ENCODE measurements at regions not wholly inside any gene's neighbourhood (a gene's known extent, or its start where the extent isn't known, plus 50 kb on each side); places are given as distances from the start of the nearest gene placed in this dataset.
"Not testable (repeated sequence)": the region's sequence is repeated elsewhere in the genome, so short reads cannot be mapped to it uniquely, and the experiment has no call there.

DNA sequence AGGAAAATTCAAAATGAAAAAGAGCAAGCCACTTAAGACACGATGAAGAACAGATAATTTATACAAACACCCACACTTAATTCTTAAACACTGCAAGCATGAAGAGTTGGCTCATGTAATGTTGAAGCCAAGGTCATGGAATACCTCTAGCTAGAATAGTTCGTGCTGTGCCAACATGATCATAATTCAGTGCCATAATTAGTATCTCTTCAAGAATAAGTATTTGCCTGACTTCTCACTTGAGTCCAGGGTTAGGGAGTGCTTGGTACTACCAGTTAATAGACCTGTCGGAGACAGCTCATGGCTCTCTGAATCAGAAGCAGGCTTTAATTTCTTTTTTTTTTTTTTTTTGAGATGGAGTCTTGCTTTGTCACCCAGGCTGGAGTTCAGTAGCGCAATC is 206.3 kb downstream of the UNC5CL start:
- POLR2A ChIA-PET: no interaction called here
- CTCF ChIA-PET: no interaction called here
- H3K27me3 ChIP-seq (replicated peaks in 1 of 2; ENCODE audit: control insufficient read depth in 2 of 2, extremely low read depth in 1 of 2, insufficient read depth in 2 of 2, low read length in 1 of 2): peaks cover under 1 to 6% of the 10 kb centered on the region in 2 experiments

GRCh38 chr6:40831381-40831780 is 207.6 kb downstream of the UNC5CL start:
- Mint-ChIP-seq H3K27ac (no peak overlapping the region), H3K4me3 (no peak overlapping the region), H3K36me3 (no peaks in the 10 kb centered on the region), H3K4me1 (no peaks in the 10 kb centered on the region), H3K27me3 (peaks cover 15 to 52% of the 10 kb centered on the region in 2 donors), H3K9me3 (no peaks in the 10 kb centered on the region)
- Histone ChIP-seq H3K27me3 (replicated peaks in 1 of 2; ENCODE audit: control insufficient read depth in 2 of 2, extremely low read depth in 1 of 2, insufficient read depth in 2 of 2, low read length in 1 of 2) (peaks cover 7 to 10% of the 10 kb centered on the region in 2 experiments), H3K36me3 (ENCODE audit: control insufficient read depth in 2 of 2, extremely low read depth in 1 of 2, insufficient read depth in 1 of 2, low read length in 1 of 2) (no peaks in the 10 kb centered on the region), H3K9me3 (no peaks in the 10 kb centered on the region), H3K4me1 (ENCODE audit: control insufficient read depth in 1 of 2, extremely low read depth in 1 of 2, insufficient read depth in 2 of 2, low read length in 2 of 2) (no peaks in the 10 kb centered on the region), H3K27ac (ENCODE audit: low read length) (no peak overlapping the region), H3K4me3 (ENCODE audit: control insufficient read depth in 1 of 2, extremely low read depth in 1 of 2, low read length in 1 of 2) (no peak overlapping the region)
- POLR2A ChIA-PET: no interaction called here
- ATAC-seq (replicated peaks in 1 of 4): no peak
- CTCF ChIA-PET: no interaction called here
- WGBS (ENCODE audit: insufficient coverage): no CpG with 5 or more reads among the region's 3 CpGs
- no peak for DNase-seq

More for the DNA sequence above, 206.3 kb downstream of the UNC5CL start:
- no peak overlapping the region for H3K4me3 ChIP-seq (ENCODE audit: control insufficient read depth in 1 of 2, extremely low read depth in 1 of 2, low read length in 1 of 2)
- Mint-ChIP-seq H3K4me1 (no peaks in the 10 kb centered on the region), H3K4me3 (no peak overlapping the region), H3K27me3 (peaks cover 10 to 52% of the 10 kb centered on the region in 2 donors), H3K27ac (no peak overlapping the region), H3K9me3 (no peaks in the 10 kb centered on the region), H3K36me3 (no peaks in the 10 kb centered on the region)
- no peaks in the 10 kb centered on the region for H3K9me3 ChIP-seq
- no peaks in the 10 kb centered on the region for H3K36me3 ChIP-seq (ENCODE audit: control insufficient read depth in 2 of 2, extremely low read depth in 1 of 2, insufficient read depth in 1 of 2, low read length in 1 of 2)
- ATAC-seq (replicated peaks in 1 of 4) (no peak), DNase-seq (no peak)
- H3K4me1 ChIP-seq (ENCODE audit: control insufficient read depth in 1 of 2, extremely low read depth in 1 of 2, insufficient read depth in 2 of 2, low read length in 2 of 2): no peaks in the 10 kb centered on the region
- no peak overlapping the region for H3K27ac ChIP-seq (ENCODE audit: low read length)
- 100% methylated on average over 1 of the region's 4 CpGs for WGBS (ENCODE audit: insufficient coverage)

DNA sequence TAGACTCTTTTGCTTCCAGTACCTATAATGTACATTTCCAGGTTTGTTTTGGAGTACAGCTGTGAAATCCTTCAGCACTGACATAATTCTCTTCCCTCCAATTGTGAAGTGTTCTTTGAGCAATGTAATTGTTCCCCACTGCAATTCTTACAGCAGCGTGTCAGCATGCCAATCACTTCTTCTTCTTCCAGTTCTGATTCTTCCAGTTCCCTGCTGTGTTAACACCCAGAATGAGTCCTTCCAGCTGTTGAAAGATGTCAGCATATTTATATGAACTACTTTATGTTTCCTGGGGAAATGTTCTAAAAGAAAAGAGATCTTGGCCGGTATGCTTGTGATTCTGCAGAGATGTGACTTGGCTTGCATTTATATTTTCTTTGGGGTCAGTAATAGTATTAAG is 213.9 kb downstream of the UNC5CL start:
- POLR2A ChIA-PET: no interaction called here

GRCh38 chr6:40823917-40824891 is 214.8 kb downstream of the UNC5CL start:
- H3K9me3 Mint-ChIP-seq; H3K27ac ChIP-seq (ENCODE audit: low read length); POLR2A ChIA-PET; ATAC-seq (replicated peaks in 1 of 4); H3K27me3 ChIP-seq (replicated peaks in 1 of 2; ENCODE audit: control insufficient read depth in 2 of 2, extremely low read depth in 1 of 2, insufficient read depth in 2 of 2, low read length in 1 of 2); H3K36me3 Mint-ChIP-seq; H3K27ac Mint-ChIP-seq; H3K36me3 ChIP-seq (ENCODE audit: control insufficient read depth in 2 of 2, extremely low read depth in 1 of 2, insufficient read depth in 1 of 2, low read length in 1 of 2); H3K4me1 ChIP-seq (ENCODE audit: control insufficient read depth in 1 of 2, extremely low read depth in 1 of 2, insufficient read depth in 2 of 2, low read length in 2 of 2); H3K4me1 Mint-ChIP-seq; H3K4me3 Mint-ChIP-seq; H3K4me3 ChIP-seq (ENCODE audit: control insufficient read depth in 1 of 2, extremely low read depth in 1 of 2, low read length in 1 of 2); H3K9me3 ChIP-seq: not testable (repeated sequence)
- CTCF ChIA-PET: interaction anchor here in 1 of 2 donors (0.7 kb wide), 1 partner anchor 13 kb away, joined by 4 read pairs; no protein-coding TSS in a partner anchor
- DNase-seq: peak in 15 of 35 experiments; percentile 2 to 61 (median 13)
- H3K27me3 Mint-ChIP-seq: peaks cover 24 to 28% of the 10 kb centered on the region in 2 donors
- 100% methylated on average over 1 of the region's 12 CpGs for WGBS (ENCODE audit: insufficient coverage)

More for the DNA sequence above, 213.9 kb downstream of the UNC5CL start:
- Histone ChIP-seq H3K27me3 (replicated peaks in 1 of 2; ENCODE audit: control insufficient read depth in 2 of 2, extremely low read depth in 1 of 2, insufficient read depth in 2 of 2, low read length in 1 of 2) (peaks cover 7 to 8% of the 10 kb centered on the region in 2 experiments), H3K4me3 (ENCODE audit: control insufficient read depth in 1 of 2, extremely low read depth in 1 of 2, low read length in 1 of 2) (no peak overlapping the region), H3K36me3 (ENCODE audit: control insufficient read depth in 2 of 2, extremely low read depth in 1 of 2, insufficient read depth in 1 of 2, low read length in 1 of 2) (no peaks in the 10 kb centered on the region), H3K9me3 (no peaks in the 10 kb centered on the region), H3K27ac (ENCODE audit: low read length) (no peak overlapping the region), H3K4me1 (ENCODE audit: control insufficient read depth in 1 of 2, extremely low read depth in 1 of 2, insufficient read depth in 2 of 2, low read length in 2 of 2) (no peaks in the 10 kb centered on the region)
- no peak overlapping the region for H3K27ac Mint-ChIP-seq
- H3K9me3 Mint-ChIP-seq: no peaks in the 10 kb centered on the region
- no peak for DNase-seq
- ATAC-seq (replicated peaks in 1 of 4): no peak
- no peaks in the 10 kb centered on the region for H3K36me3 Mint-ChIP-seq
- H3K27me3 Mint-ChIP-seq: peaks cover 24% of the 10 kb centered on the region in 2 donors
- no CpG with 5 or more reads among the region's 2 CpGs for WGBS (ENCODE audit: insufficient coverage)
- CTCF ChIA-PET: no interaction called here
- H3K4me1 Mint-ChIP-seq: no peaks in the 10 kb centered on the region
- H3K4me3 Mint-ChIP-seq: no peak overlapping the region

DNA sequence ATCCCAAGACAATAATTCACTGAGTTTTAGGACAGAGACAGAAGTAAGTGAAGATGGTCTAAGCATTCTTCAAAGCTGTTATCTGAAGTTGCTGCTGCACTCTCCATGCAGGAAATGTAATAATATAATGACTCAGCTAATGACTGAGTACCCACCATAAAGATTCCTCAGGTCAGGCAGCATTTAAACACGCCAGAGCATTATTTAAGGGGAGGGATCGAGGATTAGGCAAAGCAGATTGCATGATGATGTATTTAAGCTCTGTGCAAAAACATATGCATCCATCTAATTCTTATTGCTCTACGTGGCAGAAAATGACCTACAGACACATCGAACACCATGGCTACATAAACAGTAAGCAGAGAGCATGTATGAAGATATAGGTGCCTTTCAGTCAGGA is 216.4 kb downstream of the UNC5CL start:
- H3K27me3 Mint-ChIP-seq: peaks cover 20 to 21% of the 10 kb centered on the region in 2 donors
- peaks cover 8 to 16% of the 10 kb centered on the region in 2 experiments for H3K27me3 ChIP-seq (replicated peaks in 1 of 2; ENCODE audit: control insufficient read depth in 2 of 2, extremely low read depth in 1 of 2, insufficient read depth in 2 of 2, low read length in 1 of 2)
- no peaks in the 10 kb centered on the region for H3K9me3 Mint-ChIP-seq
- DNase-seq: no peak
- no peaks in the 10 kb centered on the region for H3K36me3 Mint-ChIP-seq
- ChIA-PET CTCF (no interaction called here), POLR2A (no interaction called here)
- H3K27ac Mint-ChIP-seq: no peak overlapping the region
- H3K4me1 ChIP-seq (ENCODE audit: control insufficient read depth in 1 of 2, extremely low read depth in 1 of 2, insufficient read depth in 2 of 2, low read length in 2 of 2): no peaks in the 10 kb centered on the region
- H3K9me3 ChIP-seq: no peaks in the 10 kb centered on the region
- H3K4me3 Mint-ChIP-seq: no peak overlapping the region
- no peak overlapping the region for H3K27ac ChIP-seq (ENCODE audit: low read length)
- H3K4me3 ChIP-seq (ENCODE audit: control insufficient read depth in 1 of 2, extremely low read depth in 1 of 2, low read length in 1 of 2): no peak overlapping the region
- H3K36me3 ChIP-seq (ENCODE audit: control insufficient read depth in 2 of 2, extremely low read depth in 1 of 2, insufficient read depth in 1 of 2, low read length in 1 of 2): no peaks in the 10 kb centered on the region
- ATAC-seq (replicated peaks in 1 of 4): no peak
- WGBS (ENCODE audit: insufficient coverage): no CpG with 5 or more reads among the region's 4 CpGs
- H3K4me1 Mint-ChIP-seq: no peaks in the 10 kb centered on the region

DNA sequence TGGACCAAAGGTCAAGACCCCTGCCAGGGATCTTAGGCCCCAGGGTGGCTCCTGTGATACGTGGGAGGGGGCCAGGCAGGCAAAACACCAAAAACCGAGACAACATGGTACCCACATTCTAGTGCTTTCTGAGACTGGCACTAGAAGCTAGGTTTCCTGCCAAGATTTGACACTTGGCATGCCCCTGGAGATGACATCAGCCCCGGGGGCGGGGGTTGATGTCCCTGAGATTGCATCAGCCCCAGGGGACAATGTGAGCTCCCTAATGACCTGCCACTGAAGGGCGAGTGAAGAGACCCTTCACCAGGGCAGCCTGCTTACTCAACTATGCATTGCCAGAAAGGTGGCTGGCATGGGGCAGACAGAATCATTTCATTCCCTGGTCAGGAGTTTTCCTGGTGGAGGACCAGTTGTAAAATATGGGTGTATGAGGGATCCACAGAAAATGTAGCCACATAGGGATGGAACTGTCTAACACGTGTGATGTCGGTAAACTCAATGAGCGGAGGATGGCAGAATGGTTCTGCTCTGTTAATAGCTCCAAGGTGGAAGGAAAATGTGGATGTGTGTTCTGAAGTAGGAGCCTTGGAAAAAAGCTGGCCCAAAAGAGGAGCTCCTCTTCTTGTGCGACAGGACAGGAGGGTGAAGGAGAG is 219.7 kb downstream of the UNC5CL start:
- no peaks in the 10 kb centered on the region for H3K36me3 ChIP-seq (ENCODE audit: control insufficient read depth in 2 of 2, extremely low read depth in 1 of 2, insufficient read depth in 1 of 2, low read length in 1 of 2)
- peaks cover 2 to 19% of the 10 kb centered on the region in 2 experiments for H3K27me3 ChIP-seq (replicated peaks in 1 of 2; ENCODE audit: control insufficient read depth in 2 of 2, extremely low read depth in 1 of 2, insufficient read depth in 2 of 2, low read length in 1 of 2)
- 88% methylated on average over 9 of the region's 9 CpGs for WGBS (ENCODE audit: insufficient coverage)
- no peak for DNase-seq
- ChIA-PET CTCF (no interaction called here), POLR2A (no interaction called here)
- H3K36me3 Mint-ChIP-seq: no peaks in the 10 kb centered on the region
- H3K9me3 Mint-ChIP-seq: no peaks in the 10 kb centered on the region
- H3K4me1 ChIP-seq (ENCODE audit: control insufficient read depth in 1 of 2, extremely low read depth in 1 of 2, insufficient read depth in 2 of 2, low read length in 2 of 2): no peaks in the 10 kb centered on the region
- H3K4me1 Mint-ChIP-seq: peaks cover 0 to 2% (median 0%) of the 10 kb centered on the region in 3 donors
- no peak overlapping the region for H3K4me3 Mint-ChIP-seq
- no peaks in the 10 kb centered on the region for H3K9me3 ChIP-seq
- ATAC-seq (replicated peaks in 1 of 4): no peak
- no peak overlapping the region for H3K27ac ChIP-seq (ENCODE audit: low read length)
- H3K27ac Mint-ChIP-seq: no peak overlapping the region
- H3K27me3 Mint-ChIP-seq: peaks cover 10 to 11% of the 10 kb centered on the region in 2 donors
- H3K4me3 ChIP-seq (ENCODE audit: control insufficient read depth in 1 of 2, extremely low read depth in 1 of 2, low read length in 1 of 2): no peak overlapping the region
